Right lobe of liver (tissue), 4 donors: ENCODE measurements at regions not wholly inside any gene's neighbourhood (a gene's known extent, or its start where the extent isn't known, plus 50 kb on each side); places are given as distances from the start of the nearest gene placed in this dataset.

Source experiments
- POLR2A ChIP-seq: fragments of 450-650 bp; IDR thresholded peaks from one replicate; pipeline ENCODE4 v1.6.1; 2017; ENCODE audit warnings: antibody characterized with exemption, mild to moderate bottlenecking
- TF ChIP-seq, protein P1 (sequence below), 4 donors: fragments of 200-600 bp in 3 of 4; fragments of 450-650 bp in 1 of 4; IDR thresholded peaks; one replicate each; pipeline versions ENCODE4 v1.5.1 to v1.8.0; 2016 to 2022; ENCODE audit warnings: antibody characterized with exemption in 4 of 4, mild to moderate bottlenecking in 2 of 4
- donor health status: DM: no; HTN: no; CAD: no.
- donor health status: DM: no; HTN: no; CAD: no.
- donor health status: DM: no; HTN: yes; CAD: no.

GRCh38 chr4:175443547-175443946 lies 368.5 kb downstream of the GPM6A start:
- TF ChIP-seq, protein P1, sequence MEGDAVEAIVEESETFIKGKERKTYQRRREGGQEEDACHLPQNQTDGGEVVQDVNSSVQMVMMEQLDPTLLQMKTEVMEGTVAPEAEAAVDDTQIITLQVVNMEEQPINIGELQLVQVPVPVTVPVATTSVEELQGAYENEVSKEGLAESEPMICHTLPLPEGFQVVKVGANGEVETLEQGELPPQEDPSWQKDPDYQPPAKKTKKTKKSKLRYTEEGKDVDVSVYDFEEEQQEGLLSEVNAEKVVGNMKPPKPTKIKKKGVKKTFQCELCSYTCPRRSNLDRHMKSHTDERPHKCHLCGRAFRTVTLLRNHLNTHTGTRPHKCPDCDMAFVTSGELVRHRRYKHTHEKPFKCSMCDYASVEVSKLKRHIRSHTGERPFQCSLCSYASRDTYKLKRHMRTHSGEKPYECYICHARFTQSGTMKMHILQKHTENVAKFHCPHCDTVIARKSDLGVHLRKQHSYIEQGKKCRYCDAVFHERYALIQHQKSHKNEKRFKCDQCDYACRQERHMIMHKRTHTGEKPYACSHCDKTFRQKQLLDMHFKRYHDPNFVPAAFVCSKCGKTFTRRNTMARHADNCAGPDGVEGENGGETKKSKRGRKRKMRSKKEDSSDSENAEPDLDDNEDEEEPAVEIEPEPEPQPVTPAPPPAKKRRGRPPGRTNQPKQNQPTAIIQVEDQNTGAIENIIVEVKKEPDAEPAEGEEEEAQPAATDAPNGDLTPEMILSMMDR (IDR thresholded peaks at IDR 0.05), result no peak
- no peak for TF ChIP-seq POLR2A
